ENCODE measurements at regions not wholly inside any gene's neighbourhood (a gene's known extent, or its start where the extent isn't known, plus 50 kb on each side); places are given as distances from the start of the nearest gene placed in this dataset.

GRCh38 chr6:97411610-97412009, 128.6 kb upstream of the MMS22L start:
- DNase-seq (ENCODE audit: low read depth in 1 of 2, low spot score in 2 of 2), result no peak
- no peak overlapping the region for H3K4ac ChIP-seq (replicated peaks; ENCODE audit: insufficient read length, low read depth, low read length)
- no peak overlapping the region for H2AK5ac ChIP-seq (ENCODE audit: low read depth, low read length)

More at GRCh38 chr6:97411610-97412009, 128.6 kb upstream of the MMS22L start:
- Histone ChIP-seq H3K23ac (ENCODE audit: insufficient read length) (no peak overlapping the region), H3K27ac (ENCODE audit: low read depth, low read length) (no peak overlapping the region), H2BK15ac (ENCODE audit: low read length) (no peak overlapping the region), H3K56ac (replicated peaks; ENCODE audit: insufficient read length, low read depth, low read length) (no peak overlapping the region), H3K23me2 (ENCODE audit: low read depth, low read length) (no peaks in the 10 kb centered on the region), H4K91ac (replicated peaks; ENCODE audit: insufficient read length, low read length) (no peak overlapping the region), H2BK12ac (ENCODE audit: low read depth, low read length) (no peak overlapping the region), H3K4me2 (ENCODE audit: insufficient read depth in 1 of 2, low read depth in 2 of 2, low read length in 2 of 2) (no peak overlapping the region), H3K27me3 (replicated peaks in 1 of 4; ENCODE audit: control insufficient read depth in 3 of 4, extremely low read depth in 1 of 4, insufficient read depth in 3 of 4, low read length in 3 of 4) (no peaks in the 10 kb centered on the region), H4K20me1 (replicated peaks in 1 of 2; ENCODE audit: control insufficient read depth in 1 of 2, insufficient read depth in 2 of 2, low read length in 2 of 2) (no peaks in the 10 kb centered on the region), H2BK120ac (replicated peaks; ENCODE audit: low read depth, low read length) (no peak overlapping the region), H4K8ac (ENCODE audit: extremely low read depth, insufficient read depth, low read length) (no peak overlapping the region), H2BK20ac (ENCODE audit: low read length) (no peak overlapping the region), H3K9ac (replicated peaks in 1 of 4; ENCODE audit: extremely low read depth in 1 of 4, low read depth in 3 of 4, low read length in 3 of 4) (no peak overlapping the region), H3K9me3 (ENCODE audit: insufficient read depth in 2 of 2, low read depth in 1 of 2, low read length in 1 of 2) (no peaks in the 10 kb centered on the region), H3K18ac (ENCODE audit: extremely low read depth, low read length) (no peak overlapping the region), H4K5ac (ENCODE audit: insufficient read length, low read depth, low read length) (no peak overlapping the region), H3K79me2 (ENCODE audit: control insufficient read depth in 1 of 2, insufficient read depth in 2 of 2, low read length in 2 of 2) (no peaks in the 10 kb centered on the region), H3K4me1 (replicated peaks in 1 of 4; ENCODE audit: control insufficient read depth in 3 of 4, insufficient read depth in 4 of 4, low read length in 3 of 4) (peaks cover 0 to 2% (median 0%) of the 10 kb centered on the region in 4 experiments; a peak in 2 of 7 replicates), H2BK5ac (ENCODE audit: low read depth, low read length) (no peak overlapping the region), H3K79me1 (ENCODE audit: low read depth, low read length) (no peaks in the 10 kb centered on the region), H3K36me3 (ENCODE audit: control insufficient read depth in 2 of 4, insufficient read depth in 4 of 4, low read length in 3 of 4) (no peaks in the 10 kb centered on the region), H3K4me3 (ENCODE audit: extremely low read depth in 1 of 4, insufficient read depth in 2 of 4, low read depth in 3 of 4, low read length in 4 of 4) (no peak overlapping the region), H2AFZ (ENCODE audit: low read length) (0 out of 2 replicates have a peak overlapping the region, but pooled peaks have one; percentile 20), H3K14ac (ENCODE audit: insufficient read length) (no peak overlapping the region)
- CTCF ChIA-PET (ENCODE audit: partially characterized antibody), result no interaction called here
- FAIRE-seq, result no peak
- TF ChIP-seq JUND (IDR thresholded peaks at IDR 0.05; ENCODE audit: low read length), result no peak
- TF ChIP-seq POU5F1 (IDR thresholded peaks at IDR 0.05; ENCODE audit: low read depth, low read length), result 0 out of 2 replicates have a peak, but pooled peaks have one; percentile 16
- POLR2A ChIA-PET (ENCODE audit: partially characterized antibody), result no interaction called here
- WGBS, 2 experiments (ENCODE audit: extremely low coverage in 1 of 2, insufficient coverage in 1 of 2, insufficient read length in 1 of 2, insufficient replicate concordance in 2 of 2, low coverage in 1 of 2, low lambda C conversion rate in 2 of 2, missing lambda C conversion rate in 1 of 2), result 45% methylated on average over 2 of the region's 2 CpGs; no CpG with 5 or more reads in 1 of the 2 experiments
